Stimulated activated CD4-positive, alpha-beta T cell treated with anti-CD3 and anti-CD28 coated beads, Interleukin-4, amount 100 ng/mL, for 48 hours (primary cell): ENCODE measurements at regions not wholly inside any gene's neighbourhood (a gene's known extent, or its start where the extent isn't known, plus 50 kb on each side); places are given as distances from the start of the nearest gene placed in this dataset.

Experiments used
- DNase-seq, 2 donors: peaks; one replicate each; pipeline ENCODE4 v3.0.0-alpha.2; 2020; ENCODE audit warnings: low read depth in 2 of 2

- no peak for DNase-seq
Measured at GRCh38 chr4:35538807-35539206, 705.5 kb downstream of the ARAP2 start.

- no peak for DNase-seq
Measured at GRCh38 chr4:35539404-35540055, 704.8 kb downstream of the ARAP2 start.

- no peak for DNase-seq
Measured at GRCh38 chr4:35541146-35541887, 703.0 kb downstream of the ARAP2 start.

- no peak for DNase-seq
Measured at GRCh38 chr4:35541888-35542213, 702.5 kb downstream of the ARAP2 start.

- no peak for DNase-seq
Measured at GRCh38 chr4:35548921-35549320, 695.4 kb downstream of the ARAP2 start.

GRCh38 chr4:35556387-35556786, 687.9 kb downstream of the ARAP2 start:
- DNase-seq: no peak

GRCh38 chr4:35559559-35560365, 684.6 kb downstream of the ARAP2 start:
- DNase-seq: no peak

- no peak for DNase-seq
Measured at GRCh38 chr4:35562861-35563260, 681.5 kb downstream of the ARAP2 start.

GRCh38 chr4:35565640-35566039, 678.7 kb downstream of the ARAP2 start:
- DNase-seq: no peak

- DNase-seq: no peak
Measured at GRCh38 chr4:35591035-35591434, 653.3 kb downstream of the ARAP2 start.

GRCh38 chr4:35604252-35604651, 640.1 kb downstream of the ARAP2 start:
- no peak for DNase-seq

GRCh38 chr4:35604724-35605123, 639.6 kb downstream of the ARAP2 start:
- DNase-seq: no peak

- DNase-seq: no peak
Measured at GRCh38 chr4:35608205-35608604, 636.1 kb downstream of the ARAP2 start.

- DNase-seq: no peak
Measured at GRCh38 chr4:35614120-35614519, 630.2 kb downstream of the ARAP2 start.

- DNase-seq: no peak
Measured at GRCh38 chr4:35639929-35640328, 604.4 kb downstream of the ARAP2 start.

GRCh38 chr4:35643661-35644060, 600.7 kb downstream of the ARAP2 start:
- DNase-seq: no peak

- no peak for DNase-seq
Measured at GRCh38 chr4:35644591-35644990, 599.7 kb downstream of the ARAP2 start.

- no peak for DNase-seq
Measured at GRCh38 chr4:35649011-35649410, 595.3 kb downstream of the ARAP2 start.

- DNase-seq: no peak
Measured at GRCh38 chr4:35649778-35650177, 594.5 kb downstream of the ARAP2 start.

- no peak for DNase-seq
Measured at GRCh38 chr4:35652197-35652596, 592.1 kb downstream of the ARAP2 start.

GRCh38 chr4:35653451-35653850, 590.9 kb downstream of the ARAP2 start:
- DNase-seq: no peak

GRCh38 chr4:35673137-35673536, 571.2 kb downstream of the ARAP2 start:
- no peak for DNase-seq

- no peak for DNase-seq
Measured at GRCh38 chr4:35684755-35685154, 559.6 kb downstream of the ARAP2 start.
